K562 (cell line): ENCODE measurements at regions not wholly inside any gene's neighbourhood (a gene's known extent, or its start where the extent isn't known, plus 50 kb on each side); places are given as distances from the start of the nearest gene placed in this dataset.

ENCODE experiments used
- ATAC-seq: fragments of 200-7000 bp; cut with Tn5 transposase; 3 replicates; pipeline ENCODE4 v1.9.1; 2020; ENCODE audit warnings: moderate library complexity
- BruUV-seq: library from RNA; stranded (reverse); fragments of 400-500 nt; replicated peaks from 2 replicates; lab custom pipeline; 2021; lab: Mats Ljungman, UMichigan
- CTCF ChIA-PET: fragments of 300-600 bp; formaldehyde crosslinking; extraction: SDS; loops from one replicate; lab custom pipeline; 2021; ENCODE audit warnings: low intra/inter-chr PET ratio; lab: Yijun Ruan, JAX
- POLR2A ChIA-PET: fragments of 300-600, 350-650 bp; sonication (Branson Sonifier 250); formaldehyde crosslinking; extraction: SDS; loops from one replicate; lab custom pipeline; 2021; ENCODE audit warnings: antibody characterized with exemption, inconsistent platforms; lab: Yijun Ruan, JAX
- DNase-seq, 4 experiments: peaks; one replicate each; pipeline versions ENCODE4 v3.0.0 to v3.0.0-alpha.2; 2011 to 2018; ENCODE audit warnings: low spot score in 3 of 4, mixed read lengths in 3 of 4; ENCODE audit errors: extremely low read depth in 1 of 4
- FAIRE-seq: peaks from 2 replicates; lab custom pipeline; 2011; peaks lifted over from hg19 to GRCh38; lab: Jason Lieb, UNC
- H2AFZ ChIP-seq: 2 replicates; pipeline ENCODE4 v1.6.0; 2011; ENCODE audit warnings: low read depth, low read length, control low read depth, inconsistent platforms
- H3K27ac ChIP-seq: fragments of 200-600 bp; 3 replicates; pipeline ENCODE4 v1.8.0; 2011; ENCODE audit warnings: low read depth, mild to moderate bottlenecking, control low read depth, inconsistent platforms, low read length, moderate library complexity, mixed read lengths; ENCODE audit errors: extremely low read depth
- H3K27me3 ChIP-seq, 2 experiments: fragments of 300-600 bp in 1 of 2; 2 replicates in 1 of 2; 3 replicates in 1 of 2; pipeline versions ENCODE4 v1.6.0 to v1.8.0; 2011; ENCODE audit warnings: inconsistent platforms in 2 of 2, low read length in 2 of 2, mild to moderate bottlenecking in 1 of 2, mixed read lengths in 1 of 2, moderate library complexity in 1 of 2; ENCODE audit not compliant: control insufficient read depth in 2 of 2, insufficient read depth in 2 of 2
- H3K36me3 ChIP-seq: fragments of 300-600 bp; 3 replicates; pipeline ENCODE4 v1.8.0; 2011; ENCODE audit warnings: mild to moderate bottlenecking, low read length, inconsistent platforms; ENCODE audit not compliant: control insufficient read depth, insufficient read depth
- H3K4me1 ChIP-seq, 2 experiments: fragments of 200-600 bp in 1 of 2; replicated peaks in 1 of 2; 2 replicates in 1 of 2; 3 replicates in 1 of 2; pipeline versions ENCODE4 v1.5.1 to v1.8.0; 2011; ENCODE audit warnings: inconsistent platforms in 2 of 2, low read length in 2 of 2, mild to moderate bottlenecking in 1 of 2, mixed read lengths in 1 of 2, moderate library complexity in 1 of 2; ENCODE audit not compliant: control insufficient read depth in 2 of 2, insufficient read depth in 2 of 2
- H3K4me2 ChIP-seq: 2 replicates; pipeline ENCODE4 v1.6.1; 2011; ENCODE audit warnings: low read length, control low read depth, inconsistent platforms, mixed read lengths; ENCODE audit not compliant: insufficient read depth
- H3K4me3 ChIP-seq: fragments of 200-600 bp; sonication (generic), shearing (Covaris generic); 2 replicates; pipeline ENCODE4 v1.5.1; 2016; ENCODE audit warnings: control low read depth, inconsistent platforms
- H3K79me2 ChIP-seq: fragments of 200-600 bp; 3 replicates; pipeline ENCODE4 v1.8.0; 2011; ENCODE audit warnings: low read length, inconsistent platforms; ENCODE audit not compliant: control insufficient read depth, insufficient read depth
- H3K9ac ChIP-seq, 2 experiments: 2 replicates each; pipeline versions ENCODE4 v1.6.0 to v1.6.1; 2011; ENCODE audit warnings: low read depth in 2 of 2, low read length in 2 of 2, control low read depth in 1 of 2, inconsistent platforms in 1 of 2, mild to moderate bottlenecking in 1 of 2, mixed read lengths in 1 of 2; ENCODE audit not compliant: insufficient read depth in 1 of 2
- H3K9me1 ChIP-seq: one replicate; pipeline ENCODE4 v1.6.0; 2011; ENCODE audit warnings: inconsistent platforms, mild to moderate bottlenecking, low read length, moderate library complexity; ENCODE audit not compliant: control insufficient read depth, insufficient read depth
- H3K9me3 ChIP-seq: replicated peaks from 2 replicates; pipeline ENCODE4 v1.5.1; 2011; ENCODE audit warnings: low read depth, low read length, inconsistent platforms; ENCODE audit not compliant: control insufficient read depth, insufficient read depth
- H4K20me1 ChIP-seq: replicated peaks from 2 replicates; pipeline ENCODE4 v1.6.1; 2011; ENCODE audit warnings: low read length, inconsistent platforms, mixed read lengths; ENCODE audit not compliant: control insufficient read depth, insufficient read depth
- EWSR1 ChIP-seq: fragments of 450-650 bp; IDR thresholded peaks from 2 replicates; pipeline ENCODE4 v1.6.1; 2018; ENCODE audit warnings: borderline replicate concordance, mild to moderate bottlenecking, low read depth, moderate library complexity; ENCODE audit not compliant: partially characterized antibody
- MEIS2 ChIP-seq: fragments of 450-650 bp; IDR thresholded peaks from 2 replicates; pipeline ENCODE4 v1.6.1; 2014; ENCODE audit warnings: mild to moderate bottlenecking; ENCODE audit not compliant: partially characterized antibody
- MYC ChIP-seq, 2 experiments: fragments of 250-450 bp in 1 of 2; sonication (Bioruptor Pico) in 1 of 2; IDR thresholded peaks; 2 replicates each; pipeline versions ENCODE4 v1.5.1 to v1.6.1; 2012 to 2021; ENCODE audit warnings: low read depth in 2 of 2, borderline replicate concordance in 1 of 2, improper control_type of control experiment in 1 of 2, low read length in 1 of 2, mild to moderate bottlenecking in 1 of 2, moderate library complexity in 1 of 2
- NFXL1 ChIP-seq: fragments of 450-650 bp; formaldehyde crosslinking; IDR thresholded peaks from 2 replicates; pipeline ENCODE4 v1.4.0; 2021; ENCODE audit warnings: mild to moderate bottlenecking
- RHOXF2B ChIP-seq: fragments of 250-450 bp; sonication (Bioruptor Pico); conservative IDR thresholded peaks from 2 replicates; pipeline ENCODE4 v1.5.1; 2021
- SP1 ChIP-seq: sonication (generic); formaldehyde crosslinking; IDR thresholded peaks from 2 replicates; pipeline ENCODE4 v1.8.1; 2022; ENCODE audit warnings: mild to moderate bottlenecking, missing genetic modification reagents
- SRSF3 ChIP-seq: fragments of 200-400 bp; formaldehyde crosslinking; IDR thresholded peaks from 2 replicates; pipeline ENCODE4 v1.6.1; 2016; ENCODE audit warnings: mild to moderate bottlenecking, low read length, moderate library complexity; ENCODE audit not compliant: insufficient read depth
- TGIF2 ChIP-seq: sonication (generic); formaldehyde crosslinking; IDR thresholded peaks from 2 replicates; pipeline ENCODE4 v1.8.1; 2022; ENCODE audit warnings: mild to moderate bottlenecking, missing genetic modification reagents, moderate library complexity
- WHSC1 ChIP-seq: IDR thresholded peaks from one replicate; pipeline ENCODE4 v1.6.1; 2012; ENCODE audit warnings: low read length, control low read depth, inconsistent platforms
- ZBED1 ChIP-seq: IDR thresholded peaks from 2 replicates; pipeline ENCODE4 v1.6.1; 2014
- ZNF133 ChIP-seq: fragments of 250-450 bp; sonication (Bioruptor Pico); IDR thresholded peaks from 2 replicates; pipeline ENCODE4 v1.4.0; 2020; ENCODE audit warnings: mild to moderate bottlenecking
- WGBS: fragments of 100-300 bp; shearing (Covaris generic); methylation state at CpG from one replicate; pipeline ENCODE4 v1.1.6; 2016; ENCODE audit warnings: low coverage, mixed read lengths; ENCODE audit not compliant: insufficient coverage; ENCODE audit errors: missing lambda C conversion rate; 5-methylcytosine and 5-hydroxymethylcytosine counted together
- in situ Hi-C: fragments of 300-500 bp; cut with MboI; formaldehyde crosslinking; loops from 4 replicates; pipeline ENCODE4 v1.15.0; 2018; ENCODE audit warnings: inconsistent platforms, mixed read lengths
- intact Hi-C: fragments of 100-400 bp; cut with micrococcal nuclease; formaldehyde crosslinking; loops from 2 replicates; pipeline ENCODE4 v1.14.2; 2022
- TF ChIP-seq, protein P1 (sequence below): fragments of 250-450 bp; sonication (Bioruptor Pico); IDR thresholded peaks from 2 replicates; pipeline ENCODE4 v1.8.0; 2022; ENCODE audit warnings: moderate library complexity, mild to moderate bottlenecking, inconsistent platforms
- TF ChIP-seq, protein P2 (sequence below), 2 experiments: IDR thresholded peaks in 1 of 2; conservative IDR thresholded peaks in 1 of 2; 2 replicates each; pipeline ENCODE4 v1.6.1; 2016; ENCODE audit warnings: low read depth in 2 of 2, mild to moderate bottlenecking in 1 of 2, missing compliant biosample characterization in 1 of 2, missing genetic modification characterization in 1 of 2, moderate library complexity in 1 of 2

DNA sequence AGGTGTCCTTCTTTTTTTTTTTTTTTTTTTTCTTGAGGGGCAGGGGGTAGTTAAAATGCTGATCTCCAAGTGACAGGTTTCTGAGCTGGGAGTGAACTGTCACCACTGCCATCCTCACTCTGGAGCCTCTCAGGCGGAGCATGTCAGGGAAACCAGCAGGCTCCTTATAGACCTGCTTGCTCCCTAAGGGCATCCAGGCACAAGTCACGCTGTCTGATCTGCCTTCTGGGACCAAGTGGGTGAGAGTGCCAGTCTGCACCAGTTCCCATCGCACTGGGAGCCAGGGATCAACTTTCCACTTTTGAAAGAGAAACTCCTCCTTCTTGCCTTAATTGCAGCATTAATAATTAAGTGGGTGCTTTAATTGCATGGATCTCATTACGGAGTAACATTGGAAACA, 537.9 kb upstream of the CADM1 start:
- H3K79me2 ChIP-seq, result no peaks in the 10 kb centered on the region
- no peak for TF ChIP-seq WHSC1
- TF ChIP-seq SP1 (CRISPR knock-in tag), result no peak
- no peak for TF ChIP-seq TGIF2 (CRISPR knock-in tag)
- TF ChIP-seq SRSF3, result no peak
- TF ChIP-seq MYC (IDR thresholded peaks at IDR 0.05; ENCODE audit: low read depth, low read length), result no peak
- TF ChIP-seq MYC (CRISPR knock-in tag; IDR thresholded peaks at IDR 0.05; ENCODE audit: borderline replicate concordance, low read depth), result no peak
- TF ChIP-seq, protein P1, sequence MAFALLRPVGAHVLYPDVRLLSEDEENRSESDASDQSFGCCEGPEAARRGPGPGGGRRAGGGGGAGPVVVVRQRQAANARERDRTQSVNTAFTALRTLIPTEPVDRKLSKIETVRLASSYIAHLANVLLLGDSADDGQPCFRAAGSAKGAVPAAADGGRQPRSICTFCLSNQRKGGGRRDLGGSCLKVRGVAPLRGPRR (CRISPR knock-in tag), result no peak
- no peak for TF ChIP-seq ZBED1
- TF ChIP-seq MEIS2, result no peak
- TF ChIP-seq NFXL1 (CRISPR knock-in tag), result no peak
- no peak for TF ChIP-seq EWSR1
- no peak for TF ChIP-seq RHOXF2B
- TF ChIP-seq, protein P2, sequence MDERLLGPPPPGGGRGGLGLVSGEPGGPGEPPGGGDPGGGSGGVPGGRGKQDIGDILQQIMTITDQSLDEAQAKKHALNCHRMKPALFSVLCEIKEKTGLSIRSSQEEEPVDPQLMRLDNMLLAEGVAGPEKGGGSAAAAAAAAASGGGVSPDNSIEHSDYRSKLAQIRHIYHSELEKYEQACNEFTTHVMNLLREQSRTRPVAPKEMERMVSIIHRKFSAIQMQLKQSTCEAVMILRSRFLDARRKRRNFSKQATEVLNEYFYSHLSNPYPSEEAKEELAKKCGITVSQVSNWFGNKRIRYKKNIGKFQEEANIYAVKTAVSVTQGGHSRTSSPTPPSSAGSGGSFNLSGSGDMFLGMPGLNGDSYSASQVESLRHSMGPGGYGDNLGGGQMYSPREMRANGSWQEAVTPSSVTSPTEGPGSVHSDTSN (CRISPR knock-in tag; IDR thresholded peaks at IDR 0.05; ENCODE audit: low read depth), result no peak
- TF ChIP-seq, protein P2 (tag; conservative IDR thresholded peaks at IDR 0.05; ENCODE audit: low read depth), result no peak
- no peak for TF ChIP-seq ZNF133 (CRISPR knock-in tag)
- TF ChIP-seq, all 486 proteins: peak for 0
- Histone ChIP-seq H3K9ac (no peak overlapping the region), H3K9me1 (no peaks in the 10 kb centered on the region), H3K4me3 (no peak overlapping the region), H3K9me3 (no peaks in the 10 kb centered on the region), H3K27ac (no peak overlapping the region), H2AFZ (no peak overlapping the region), H3K27me3 (no peaks in the 10 kb centered on the region; a peak in 1 of 5 replicates), H4K20me1 (no peaks in the 10 kb centered on the region), H3K36me3 (no peaks in the 10 kb centered on the region), H3K4me2 (no peak overlapping the region), H3K4me1 (no peaks in the 10 kb centered on the region)
- ChIA-PET CTCF (no interaction called here), POLR2A (interaction anchor here (1.6 kb wide), 1 partner anchor 9 kb away, joined by 4 read pairs; no protein-coding TSS in a partner anchor)
- intact Hi-C loops, result no loop called here
- WGBS, result 0% methylated on average over 4 of the region's 4 CpGs
- in situ Hi-C loops, result no loop called here
- FAIRE-seq (no peak), DNase-seq (no peak), ATAC-seq (no peak)
- BruUV-seq, result no TSS peak
